ENCODE measurements at regions not wholly inside any gene's neighbourhood (a gene's known extent, or its start where the extent isn't known, plus 50 kb on each side); places are given as distances from the start of the nearest gene placed in this dataset.

DNA sequence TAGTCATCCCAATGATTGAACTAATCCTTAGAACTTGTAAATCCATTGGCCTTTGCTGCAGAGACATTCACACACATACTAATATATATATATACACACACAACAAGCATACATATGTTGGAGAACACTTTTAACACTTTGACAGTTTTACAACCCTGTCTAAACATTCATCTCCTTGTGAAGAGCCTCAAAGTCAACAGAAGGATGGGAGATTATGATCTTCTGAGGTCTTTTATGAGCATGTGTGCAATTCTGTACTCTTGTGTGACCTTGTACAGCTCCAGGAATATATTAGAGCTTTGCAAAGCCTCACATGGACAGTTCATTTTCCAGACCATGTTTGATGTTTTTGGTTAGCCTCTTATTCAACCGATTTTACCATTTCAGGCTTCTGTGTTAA, 589.0 kb downstream of the NXPH1 start:
- TF ChIP-seq, protein P1, sequence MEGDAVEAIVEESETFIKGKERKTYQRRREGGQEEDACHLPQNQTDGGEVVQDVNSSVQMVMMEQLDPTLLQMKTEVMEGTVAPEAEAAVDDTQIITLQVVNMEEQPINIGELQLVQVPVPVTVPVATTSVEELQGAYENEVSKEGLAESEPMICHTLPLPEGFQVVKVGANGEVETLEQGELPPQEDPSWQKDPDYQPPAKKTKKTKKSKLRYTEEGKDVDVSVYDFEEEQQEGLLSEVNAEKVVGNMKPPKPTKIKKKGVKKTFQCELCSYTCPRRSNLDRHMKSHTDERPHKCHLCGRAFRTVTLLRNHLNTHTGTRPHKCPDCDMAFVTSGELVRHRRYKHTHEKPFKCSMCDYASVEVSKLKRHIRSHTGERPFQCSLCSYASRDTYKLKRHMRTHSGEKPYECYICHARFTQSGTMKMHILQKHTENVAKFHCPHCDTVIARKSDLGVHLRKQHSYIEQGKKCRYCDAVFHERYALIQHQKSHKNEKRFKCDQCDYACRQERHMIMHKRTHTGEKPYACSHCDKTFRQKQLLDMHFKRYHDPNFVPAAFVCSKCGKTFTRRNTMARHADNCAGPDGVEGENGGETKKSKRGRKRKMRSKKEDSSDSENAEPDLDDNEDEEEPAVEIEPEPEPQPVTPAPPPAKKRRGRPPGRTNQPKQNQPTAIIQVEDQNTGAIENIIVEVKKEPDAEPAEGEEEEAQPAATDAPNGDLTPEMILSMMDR (conservative IDR thresholded peaks at IDR 0.05; ENCODE audit: low read depth, low read length), result no peak
- TF ChIP-seq, protein P2, sequence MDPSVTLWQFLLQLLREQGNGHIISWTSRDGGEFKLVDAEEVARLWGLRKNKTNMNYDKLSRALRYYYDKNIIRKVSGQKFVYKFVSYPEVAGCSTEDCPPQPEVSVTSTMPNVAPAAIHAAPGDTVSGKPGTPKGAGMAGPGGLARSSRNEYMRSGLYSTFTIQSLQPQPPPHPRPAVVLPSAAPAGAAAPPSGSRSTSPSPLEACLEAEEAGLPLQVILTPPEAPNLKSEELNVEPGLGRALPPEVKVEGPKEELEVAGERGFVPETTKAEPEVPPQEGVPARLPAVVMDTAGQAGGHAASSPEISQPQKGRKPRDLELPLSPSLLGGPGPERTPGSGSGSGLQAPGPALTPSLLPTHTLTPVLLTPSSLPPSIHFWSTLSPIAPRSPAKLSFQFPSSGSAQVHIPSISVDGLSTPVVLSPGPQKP (IDR thresholded peaks at IDR 0.05; ENCODE audit: borderline replicate concordance, low read depth, low read length), result no peak
- TF ChIP-seq POLR2A (IDR thresholded peaks at IDR 0.05; ENCODE audit: low read depth, low read length), result no peak
- TF ChIP-seq RAD21 (IDR thresholded peaks at IDR 0.05; ENCODE audit: low read length), result no peak
- no peak for TF ChIP-seq RCOR1 (IDR thresholded peaks at IDR 0.05; ENCODE audit: insufficient replicate concordance, low read length)
- TF ChIP-seq MXI1 (IDR thresholded peaks at IDR 0.05; ENCODE audit: borderline replicate concordance, low read depth, low read length), result no peak

Measured in IMR-90 (cell line).